Glomerular visceral epithelial cell (primary cell): ENCODE measurements at regions not wholly inside any gene's neighbourhood (a gene's known extent, or its start where the extent isn't known, plus 50 kb on each side); places are given as distances from the start of the nearest gene placed in this dataset.

Source experiments
- DNase-seq: peaks from one replicate; pipeline ENCODE4 v3.0.0-alpha.2; 2016; ENCODE audit errors: extremely low spot score

GRCh38 chr3:43783987-43784639 is 93.4 kb downstream of the ABHD5 start:
- no peak for DNase-seq

GRCh38 chr3:43784640-43785011 is 93.9 kb downstream of the ABHD5 start:
- no peak for DNase-seq

GRCh38 chr3:43785551-43785950 is 94.8 kb downstream of the ABHD5 start:
- DNase-seq, result no peak

- DNase-seq, result no peak
Observed at GRCh38 chr3:43786102-43786501, 95.4 kb downstream of the ABHD5 start.

- no peak for DNase-seq
Observed at GRCh38 chr3:43786526-43787305, 96.0 kb downstream of the ABHD5 start.

GRCh38 chr3:43787330-43787729 is 96.6 kb downstream of the ABHD5 start:
- DNase-seq, result no peak

GRCh38 chr3:43789028-43789427 is 98.3 kb downstream of the ABHD5 start:
- DNase-seq, result no peak

- DNase-seq, result no peak
Observed at GRCh38 chr3:43790060-43790459, 99.3 kb downstream of the ABHD5 start.

- no peak for DNase-seq
Observed at GRCh38 chr3:43790476-43790875, 99.7 kb downstream of the ABHD5 start.

- no peak for DNase-seq
Observed at GRCh38 chr3:43791246-43791645, 100.5 kb downstream of the ABHD5 start.

- DNase-seq, result no peak
Observed at GRCh38 chr3:43792904-43793303, 102.2 kb downstream of the ABHD5 start.

GRCh38 chr3:43793648-43794372 is 103.1 kb downstream of the ABHD5 start:
- DNase-seq, result no peak

- peak; percentile 18 for DNase-seq
Observed at GRCh38 chr3:43794776-43795175, 104.0 kb downstream of the ABHD5 start.

- no peak for DNase-seq
Observed at GRCh38 chr3:43795491-43795890, 104.8 kb downstream of the ABHD5 start.

- no peak for DNase-seq
Observed at GRCh38 chr3:43796041-43796596, 105.4 kb downstream of the ABHD5 start.

- no peak for DNase-seq
Observed at GRCh38 chr3:43797794-43798193, 107.1 kb downstream of the ABHD5 start.

- DNase-seq, result no peak
Observed at GRCh38 chr3:43810797-43811196, 120.1 kb downstream of the ABHD5 start.

- no peak for DNase-seq
Observed at GRCh38 chr3:43814461-43814860, 123.7 kb downstream of the ABHD5 start.

GRCh38 chr3:43816372-43816771 is 125.6 kb downstream of the ABHD5 start:
- no peak for DNase-seq

GRCh38 chr3:43817064-43817463 is 126.3 kb downstream of the ABHD5 start:
- no peak for DNase-seq

- DNase-seq, result peak; percentile 46
Observed at GRCh38 chr3:43817825-43818224, 127.1 kb downstream of the ABHD5 start.

- no peak for DNase-seq
Observed at GRCh38 chr3:43818229-43818628, 127.5 kb downstream of the ABHD5 start.
